ENCODE measurements at regions not wholly inside any gene's neighbourhood (a gene's known extent, or its start where the extent isn't known, plus 50 kb on each side); places are given as distances from the start of the nearest gene placed in this dataset.

- Mint-ChIP-seq H3K4me3 (ENCODE audit: unreplicated experiment) (no peak overlapping the region), H3K9me3 (ENCODE audit: unreplicated experiment) (no peaks in the 10 kb centered on the region), H3K27me3 (ENCODE audit: unreplicated experiment) (peaks cover 2% of the 10 kb centered on the region), H3K36me3 (ENCODE audit: low read depth, unreplicated experiment) (no peaks in the 10 kb centered on the region), H3K27ac (ENCODE audit: unreplicated experiment) (no peak overlapping the region), H3K4me1 (ENCODE audit: unreplicated experiment) (peaks cover 5% of the 10 kb centered on the region)
- TF ChIP-seq, protein P1, sequence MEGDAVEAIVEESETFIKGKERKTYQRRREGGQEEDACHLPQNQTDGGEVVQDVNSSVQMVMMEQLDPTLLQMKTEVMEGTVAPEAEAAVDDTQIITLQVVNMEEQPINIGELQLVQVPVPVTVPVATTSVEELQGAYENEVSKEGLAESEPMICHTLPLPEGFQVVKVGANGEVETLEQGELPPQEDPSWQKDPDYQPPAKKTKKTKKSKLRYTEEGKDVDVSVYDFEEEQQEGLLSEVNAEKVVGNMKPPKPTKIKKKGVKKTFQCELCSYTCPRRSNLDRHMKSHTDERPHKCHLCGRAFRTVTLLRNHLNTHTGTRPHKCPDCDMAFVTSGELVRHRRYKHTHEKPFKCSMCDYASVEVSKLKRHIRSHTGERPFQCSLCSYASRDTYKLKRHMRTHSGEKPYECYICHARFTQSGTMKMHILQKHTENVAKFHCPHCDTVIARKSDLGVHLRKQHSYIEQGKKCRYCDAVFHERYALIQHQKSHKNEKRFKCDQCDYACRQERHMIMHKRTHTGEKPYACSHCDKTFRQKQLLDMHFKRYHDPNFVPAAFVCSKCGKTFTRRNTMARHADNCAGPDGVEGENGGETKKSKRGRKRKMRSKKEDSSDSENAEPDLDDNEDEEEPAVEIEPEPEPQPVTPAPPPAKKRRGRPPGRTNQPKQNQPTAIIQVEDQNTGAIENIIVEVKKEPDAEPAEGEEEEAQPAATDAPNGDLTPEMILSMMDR (IDR thresholded peaks at IDR 0.05; ENCODE audit: unreplicated experiment) = no peak
- no peak for DNase-seq (ENCODE audit: low spot score)
These were observed 332.3 kb upstream of the PRKCQ start for GRCh38 chr10:6912424-6912823.

GRCh38 chr10:6912021-6912420, 331.9 kb upstream of the PRKCQ start:
- TF ChIP-seq, protein P1 (IDR thresholded peaks at IDR 0.05; ENCODE audit: unreplicated experiment) = no peak
- no peaks in the 10 kb centered on the region for H3K36me3 Mint-ChIP-seq (ENCODE audit: low read depth, unreplicated experiment)
- H3K4me3 Mint-ChIP-seq (ENCODE audit: unreplicated experiment) = no peak overlapping the region
- H3K27me3 Mint-ChIP-seq (ENCODE audit: unreplicated experiment) = peaks cover 2% of the 10 kb centered on the region
- no peak for DNase-seq (ENCODE audit: low spot score)
- no peak overlapping the region for H3K27ac Mint-ChIP-seq (ENCODE audit: unreplicated experiment)
- peaks cover 5% of the 10 kb centered on the region for H3K4me1 Mint-ChIP-seq (ENCODE audit: unreplicated experiment)
- no peaks in the 10 kb centered on the region for H3K9me3 Mint-ChIP-seq (ENCODE audit: unreplicated experiment)

DNA sequence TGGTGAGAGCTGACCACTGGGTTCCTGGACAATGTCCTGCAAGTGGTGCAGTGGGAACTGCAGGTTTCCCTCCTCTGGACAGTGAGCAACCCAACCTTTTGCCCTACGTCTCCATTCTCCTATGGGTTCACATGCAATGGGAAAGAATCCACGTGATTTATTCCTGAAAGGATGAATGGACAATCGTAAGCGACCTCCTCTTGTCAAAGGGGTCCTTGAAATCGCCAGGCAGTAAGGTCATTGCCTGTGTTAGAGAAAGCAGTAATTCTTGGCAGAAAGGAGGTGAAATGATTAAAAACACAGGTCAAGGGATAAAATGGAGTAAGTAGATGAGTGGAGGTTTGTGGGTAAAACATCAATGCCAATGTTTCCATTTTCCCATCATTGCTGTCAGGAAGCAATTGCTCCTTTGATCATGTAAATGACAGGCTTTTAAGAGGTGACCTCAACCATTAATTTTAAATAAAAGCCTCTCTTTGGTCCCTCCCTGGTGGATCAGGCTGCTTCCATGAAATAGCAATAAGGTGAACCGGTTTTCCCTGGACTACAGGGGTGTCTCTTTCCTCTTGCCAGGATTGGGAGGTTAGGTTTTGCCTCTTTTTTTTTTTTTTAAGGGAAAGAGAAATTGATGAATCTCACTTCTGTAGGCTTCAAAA, 330.0 kb upstream of the PRKCQ start:
- Mint-ChIP-seq H3K36me3 (ENCODE audit: low read depth, unreplicated experiment) (no peaks in the 10 kb centered on the region), H3K9me3 (ENCODE audit: unreplicated experiment) (no peaks in the 10 kb centered on the region), H3K27ac (ENCODE audit: unreplicated experiment) (no peak overlapping the region), H3K27me3 (ENCODE audit: unreplicated experiment) (peaks cover 2% of the 10 kb centered on the region), H3K4me3 (ENCODE audit: unreplicated experiment) (no peak overlapping the region), H3K4me1 (ENCODE audit: unreplicated experiment) (peaks cover 5% of the 10 kb centered on the region)
- no peak for DNase-seq (ENCODE audit: low spot score)
- TF ChIP-seq, protein P1 (IDR thresholded peaks at IDR 0.05; ENCODE audit: unreplicated experiment) = no peak

- peaks cover 5% of the 10 kb centered on the region for H3K4me1 Mint-ChIP-seq (ENCODE audit: unreplicated experiment)
- no peak for DNase-seq (ENCODE audit: low spot score)
- no peak overlapping the region for H3K27ac Mint-ChIP-seq (ENCODE audit: unreplicated experiment)
- no peaks in the 10 kb centered on the region for H3K9me3 Mint-ChIP-seq (ENCODE audit: unreplicated experiment)
- H3K27me3 Mint-ChIP-seq (ENCODE audit: unreplicated experiment) = peaks cover 2% of the 10 kb centered on the region
- H3K4me3 Mint-ChIP-seq (ENCODE audit: unreplicated experiment) = no peak overlapping the region
- H3K36me3 Mint-ChIP-seq (ENCODE audit: low read depth, unreplicated experiment) = no peaks in the 10 kb centered on the region
- TF ChIP-seq, protein P1 (IDR thresholded peaks at IDR 0.05; ENCODE audit: unreplicated experiment) = no peak
These were observed 327.9 kb upstream of the PRKCQ start for GRCh38 chr10:6907877-6908530.

DNA sequence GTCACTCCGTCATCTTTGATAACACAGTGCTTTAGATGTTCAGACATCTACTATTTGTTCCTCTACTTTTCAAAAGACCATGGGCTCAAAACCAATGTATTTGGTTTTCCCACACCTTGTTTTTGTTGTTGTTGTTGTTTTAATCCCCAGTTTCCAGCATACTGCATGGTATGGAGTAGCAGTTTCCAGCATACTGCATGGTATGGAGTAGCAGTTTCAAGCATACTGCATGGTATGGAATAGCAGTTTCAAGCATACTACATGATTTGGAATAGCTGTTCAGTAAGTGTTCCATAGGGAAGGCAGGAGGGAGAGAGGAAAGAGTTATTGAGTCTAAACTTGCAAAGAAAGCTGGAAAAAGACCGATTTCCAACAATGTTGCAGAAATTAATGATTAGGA, 314.3 kb upstream of the PRKCQ start:
- Mint-ChIP-seq H3K27me3 (ENCODE audit: unreplicated experiment) (no peaks in the 10 kb centered on the region), H3K4me1 (ENCODE audit: unreplicated experiment) (peaks cover 18% of the 10 kb centered on the region), H3K4me3 (ENCODE audit: unreplicated experiment) (no peak overlapping the region), H3K9me3 (ENCODE audit: unreplicated experiment) (no peaks in the 10 kb centered on the region), H3K27ac (ENCODE audit: unreplicated experiment) (no peak overlapping the region), H3K36me3 (ENCODE audit: low read depth, unreplicated experiment) (no peaks in the 10 kb centered on the region)
- DNase-seq (ENCODE audit: low spot score) = no peak
- TF ChIP-seq, protein P1 (IDR thresholded peaks at IDR 0.05; ENCODE audit: unreplicated experiment) = no peak
